ENCODE measurements at regions not wholly inside any gene's neighbourhood (a gene's known extent, or its start where the extent isn't known, plus 50 kb on each side); places are given as distances from the start of the nearest gene placed in this dataset.

GRCh38 chr7:13792208-13792607, 197.3 kb downstream of the ETV1 start:
- WGBS, 2 donors, result 62 to 72% methylated on average over 6 of the region's 6 CpGs
- intact Hi-C loops (cut with DNase I), result no loop called here
- ATAC-seq (no peak), FAIRE-seq (no peak), DNase-seq (no peak)
- Histone ChIP-seq H3K9me3 (no peaks in the 10 kb centered on the region), H3K27me3 (no peaks in the 10 kb centered on the region), H3K27ac (no peak overlapping the region), H3K36me3 (no peaks in the 10 kb centered on the region), H3K4me3 (no peak overlapping the region), H3K4me1 (peaks cover 0 to 3% (median 0%) of the 10 kb centered on the region in 3 donors)
- no peak for TF ChIP-seq CTCF (IDR thresholded peaks at IDR 0.05)

GRCh38 chr7:13793926-13794325, 195.5 kb downstream of the ETV1 start:
- 64 to 86% methylated on average over 4 of the region's 4 CpGs for WGBS, 2 donors
- no peak for DNase-seq
- H3K4me3 ChIP-seq, result no peak overlapping the region
- FAIRE-seq, result no peak
- ATAC-seq, result no peak
- H3K36me3 ChIP-seq, result no peaks in the 10 kb centered on the region
- TF ChIP-seq CTCF (IDR thresholded peaks at IDR 0.05), result no peak
- intact Hi-C loops (cut with DNase I), result no loop called here
- no peaks in the 10 kb centered on the region for H3K9me3 ChIP-seq
- no peaks in the 10 kb centered on the region for H3K27me3 ChIP-seq
- H3K27ac ChIP-seq, result no peak overlapping the region
- H3K4me1 ChIP-seq, result peaks cover 0 to 2% (median 0%) of the 10 kb centered on the region in 3 donors

DNA sequence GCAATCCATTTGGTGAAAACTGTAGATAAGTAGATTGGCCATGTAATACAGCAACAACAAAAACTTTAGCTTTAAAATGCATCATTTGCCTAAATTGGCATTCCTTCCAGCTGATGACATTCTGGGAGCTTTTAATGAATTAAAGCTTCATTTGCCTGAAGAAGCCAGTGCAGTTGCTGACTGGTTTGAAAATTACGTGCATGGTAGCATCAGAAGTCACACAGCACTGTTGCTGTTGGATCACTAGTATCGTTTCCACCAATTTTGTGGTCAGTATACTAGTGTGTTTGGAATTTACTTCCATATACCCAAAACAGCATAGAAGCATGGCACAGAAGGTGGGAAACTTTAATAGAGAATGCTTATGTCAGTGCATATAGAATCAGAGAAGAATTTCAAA, 194.9 kb downstream of the ETV1 start:
- no peak for ATAC-seq
- Histone ChIP-seq H3K4me3 (no peak overlapping the region), H3K4me1 (no peaks in the 10 kb centered on the region), H3K27ac (no peak overlapping the region), H3K27me3 (no peaks in the 10 kb centered on the region), H3K36me3 (no peaks in the 10 kb centered on the region), H3K9me3 (no peaks in the 10 kb centered on the region)
- WGBS, 2 donors, result 65 to 83% methylated on average over 2 of the region's 2 CpGs
- intact Hi-C loops (cut with DNase I), result no loop called here
- DNase-seq, result no peak
- FAIRE-seq, result no peak
- no peak for TF ChIP-seq CTCF (IDR thresholded peaks at IDR 0.05)

DNA sequence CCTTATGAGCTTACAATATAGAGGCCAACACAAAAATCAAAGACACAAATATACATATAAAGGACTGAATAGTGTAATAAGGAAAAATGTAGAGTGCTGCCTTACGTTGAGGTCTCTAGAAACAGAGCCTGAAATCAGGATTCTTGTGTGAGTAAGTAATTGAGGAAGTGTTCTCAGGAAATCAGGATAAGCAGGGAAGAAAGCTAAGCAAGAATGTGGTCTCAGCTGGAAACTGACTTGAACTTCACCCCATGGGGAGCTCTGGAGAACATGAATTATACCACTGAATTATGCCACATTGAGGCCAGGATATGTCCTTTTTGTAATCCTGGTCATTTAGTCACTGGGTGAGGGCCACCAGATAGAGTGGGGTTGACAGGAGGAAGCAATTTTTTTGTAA, 191.9 kb downstream of the ETV1 start:
- FAIRE-seq, result no peak
- no peaks in the 10 kb centered on the region for H3K9me3 ChIP-seq
- no peak overlapping the region for H3K27ac ChIP-seq
- ATAC-seq, result no peak
- intact Hi-C loops (cut with DNase I), result no loop called here
- no peak for TF ChIP-seq CTCF (IDR thresholded peaks at IDR 0.05)
- 55 to 69% methylated on average over 1 of the region's 1 CpG for WGBS, 2 donors
- no peaks in the 10 kb centered on the region for H3K4me1 ChIP-seq
- H3K4me3 ChIP-seq, result no peak overlapping the region
- H3K36me3 ChIP-seq, result no peaks in the 10 kb centered on the region
- no peaks in the 10 kb centered on the region for H3K27me3 ChIP-seq
- DNase-seq, result no peak

GRCh38 chr7:13800694-13801448, 188.6 kb downstream of the ETV1 start:
- DNase-seq (no peak), ATAC-seq (peak in 2 of 4 donors; percentile 70 to 87), FAIRE-seq (no peak)
- intact Hi-C loops (cut with DNase I), result no loop called here
- Histone ChIP-seq H3K4me1 (no peaks in the 10 kb centered on the region), H3K27ac (no peak overlapping the region), H3K36me3 (no peaks in the 10 kb centered on the region), H3K27me3 (no peaks in the 10 kb centered on the region), H3K4me3 (no peak overlapping the region), H3K9me3 (no peaks in the 10 kb centered on the region)
- TF ChIP-seq CTCF (IDR thresholded peaks at IDR 0.05), result no peak
- WGBS, 2 donors, result 44 to 47% methylated on average over 6 of the region's 6 CpGs
